Left colon (tissue), 2 donors: ENCODE measurements at regions not wholly inside any gene's neighbourhood (a gene's known extent, or its start where the extent isn't known, plus 50 kb on each side); places are given as distances from the start of the nearest gene placed in this dataset.
"Not testable (repeated sequence)": the region's sequence is repeated elsewhere in the genome, so short reads cannot be mapped to it uniquely, and the experiment has no call there.

Experiments
- ATAC-seq: fragments of 200-7000 bp; cut with Tn5 transposase; one replicate; pipeline ENCODE4 v1.9.1; 2020; ENCODE audit warnings: mild to moderate bottlenecking, moderate library complexity
- DNase-seq, 2 donors: peaks; one replicate each; pipeline ENCODE4 v3.0.0-alpha.2; 2020
- intact Hi-C, 2 donors: fragments of 100-400 bp; cut with DNase I in 1 of 2; cut with micrococcal nuclease in 1 of 2; formaldehyde crosslinking; loops; one replicate each; pipeline versions ENCODE4 v1.11.2 to v1.14.0; 2022; cut with DNase I, micrococcal nuclease
- donor health status: DM: no; HTN: no; CAD: no.
- donor health status: DM: yes; HTN: yes; CAD: no.

DNA sequence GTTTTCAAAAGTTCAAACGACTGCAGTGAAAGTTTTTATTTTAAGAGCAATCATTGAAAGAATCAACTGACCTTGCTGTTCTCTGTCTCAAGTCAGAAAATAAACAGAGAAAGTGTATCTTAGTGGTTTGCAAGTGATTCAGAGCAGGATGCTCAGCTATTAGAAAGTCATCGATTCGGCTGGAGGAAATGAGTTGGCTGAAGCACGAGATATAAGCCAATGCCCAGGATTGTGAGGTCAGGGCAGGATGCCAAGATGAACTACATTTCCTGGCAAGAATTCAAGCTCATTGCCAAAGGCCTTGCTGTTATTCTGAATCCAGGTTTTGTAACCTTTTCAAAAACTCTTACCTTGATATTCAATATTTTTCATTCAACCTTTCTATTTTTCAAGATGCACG is 541.4 kb upstream of the BOD1L1 start:
- intact Hi-C loops = no loop called here
- peak in 1 of 2 donors; percentile 15 for DNase-seq
- ATAC-seq = no peak

DNA sequence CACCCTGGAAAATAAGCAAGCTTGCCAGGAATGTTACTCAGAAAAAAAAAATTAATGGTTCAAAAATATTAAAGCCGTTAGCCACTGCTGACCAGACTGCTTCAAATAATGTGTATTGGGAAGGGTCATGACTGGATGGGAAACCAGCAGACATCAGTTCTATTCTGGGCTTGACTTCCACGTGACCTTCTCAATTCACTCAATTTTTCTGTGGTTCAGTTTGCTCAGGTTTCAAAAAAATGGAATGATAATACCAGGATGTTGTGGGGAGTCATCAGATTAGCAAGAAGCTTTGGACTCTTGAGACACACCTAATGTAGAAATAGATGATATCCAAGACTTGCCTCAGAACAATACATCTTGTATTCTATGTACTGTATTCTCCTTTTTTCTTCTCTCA is 541.9 kb upstream of the BOD1L1 start:
- intact Hi-C loops = no loop called here
- DNase-seq (no peak), ATAC-seq (no peak)

DNA sequence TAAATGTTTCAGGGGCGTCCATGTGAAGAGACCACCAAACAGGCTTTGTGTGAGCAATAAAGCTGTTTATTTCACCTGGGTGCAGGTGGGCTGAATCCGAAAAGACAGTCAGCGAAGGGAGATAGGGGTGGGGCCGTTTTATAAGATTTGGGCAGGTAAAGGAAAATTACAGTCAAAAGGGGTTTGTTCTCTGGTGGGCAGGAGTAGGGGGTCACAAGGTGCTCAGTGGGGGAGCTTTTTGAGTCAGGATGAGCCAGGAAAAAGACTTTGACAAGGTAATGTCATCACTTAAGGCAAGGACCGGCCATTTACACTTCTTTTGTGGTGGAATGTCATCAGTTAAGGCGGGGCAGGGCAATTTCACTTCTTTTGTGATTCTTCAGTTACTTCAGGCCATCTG is 542.4 kb upstream of the BOD1L1 start:
- DNase-seq, intact Hi-C loops, ATAC-seq: not testable (repeated sequence)

DNA sequence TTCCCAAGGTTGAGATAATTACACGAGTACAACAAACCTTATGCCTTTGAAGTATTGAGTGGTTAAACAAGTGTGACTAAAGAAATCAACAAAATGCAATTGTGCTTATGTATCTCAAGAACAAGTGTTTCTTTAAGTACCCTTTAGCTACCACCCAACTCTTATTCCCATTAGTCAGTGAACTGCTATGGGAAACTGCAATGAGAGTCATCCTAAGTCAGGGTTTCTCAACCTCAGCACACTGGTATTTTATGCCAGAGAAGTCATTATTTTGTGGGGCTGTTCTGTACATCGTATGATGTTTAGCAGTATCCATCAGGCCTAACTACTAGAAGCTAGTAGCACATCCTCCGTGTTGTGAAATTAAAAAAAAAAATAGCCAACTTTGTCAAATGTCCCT is 549.1 kb upstream of the BOD1L1 start:
- no peak for ATAC-seq
- intact Hi-C loops = no loop called here
- no peak for DNase-seq

DNA sequence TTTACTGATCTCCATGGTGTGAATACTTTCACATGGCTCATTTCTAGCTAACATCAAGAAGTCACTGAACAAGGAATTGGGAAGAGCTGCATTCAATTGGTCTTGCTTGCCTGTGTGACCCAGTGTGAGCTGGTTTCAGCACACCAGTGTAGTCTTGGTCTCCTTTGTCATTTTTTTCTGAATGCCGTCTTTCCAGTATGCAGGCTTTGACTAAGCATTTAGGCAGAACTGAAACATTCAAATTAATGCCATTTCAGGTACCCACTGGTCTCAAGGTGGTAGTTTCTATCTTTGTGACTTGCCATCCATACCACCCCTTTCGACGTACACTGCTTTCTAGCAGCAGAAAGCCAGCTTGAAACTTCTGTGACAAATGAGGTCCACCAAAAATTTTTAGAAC is 550.5 kb upstream of the BOD1L1 start:
- intact Hi-C loops = no loop called here
- no peak for ATAC-seq
- no peak for DNase-seq

DNA sequence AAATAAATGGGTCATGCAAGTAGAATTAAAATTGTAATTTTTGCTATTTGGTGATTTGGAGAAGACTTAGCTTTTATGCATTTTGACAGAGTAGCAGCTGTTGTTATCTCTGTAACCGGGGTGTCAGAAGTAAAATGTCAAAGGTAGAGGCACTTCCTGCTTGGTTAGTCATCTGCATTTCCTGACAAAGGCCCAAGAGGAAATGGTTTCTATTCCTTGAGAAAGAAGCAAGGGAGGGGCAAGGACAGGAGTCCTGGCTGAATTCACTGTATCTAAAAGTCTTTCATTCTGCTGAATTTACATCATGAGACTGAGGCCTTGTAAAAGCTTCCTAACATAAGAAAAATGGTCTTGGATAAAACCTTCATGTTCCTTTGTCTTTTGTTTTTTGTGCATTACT is 550.9 kb upstream of the BOD1L1 start:
- DNase-seq = no peak
- ATAC-seq = peak; percentile 56
- intact Hi-C loops = no loop called here

DNA sequence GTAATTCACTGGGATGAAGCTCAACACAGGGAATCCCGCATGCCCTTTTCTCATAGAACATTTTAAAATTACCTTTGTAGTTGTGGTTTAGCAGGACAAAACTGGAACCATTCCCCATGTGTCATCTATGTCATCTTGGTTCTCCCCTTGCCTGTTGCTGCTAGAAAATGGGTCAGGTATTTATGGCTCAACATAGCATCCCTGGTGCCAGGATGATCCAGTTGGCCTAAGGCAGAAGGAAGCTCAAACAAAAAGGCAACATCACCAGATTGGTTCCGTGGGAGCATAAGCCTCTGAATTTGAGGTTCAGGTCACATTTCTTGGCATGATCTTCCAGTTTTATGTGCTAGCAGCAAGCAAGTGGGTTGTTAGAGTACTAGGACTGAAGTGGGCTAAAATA is 552.6 kb upstream of the BOD1L1 start:
- ATAC-seq (no peak), DNase-seq (no peak)
- intact Hi-C loops = no loop called here

DNA sequence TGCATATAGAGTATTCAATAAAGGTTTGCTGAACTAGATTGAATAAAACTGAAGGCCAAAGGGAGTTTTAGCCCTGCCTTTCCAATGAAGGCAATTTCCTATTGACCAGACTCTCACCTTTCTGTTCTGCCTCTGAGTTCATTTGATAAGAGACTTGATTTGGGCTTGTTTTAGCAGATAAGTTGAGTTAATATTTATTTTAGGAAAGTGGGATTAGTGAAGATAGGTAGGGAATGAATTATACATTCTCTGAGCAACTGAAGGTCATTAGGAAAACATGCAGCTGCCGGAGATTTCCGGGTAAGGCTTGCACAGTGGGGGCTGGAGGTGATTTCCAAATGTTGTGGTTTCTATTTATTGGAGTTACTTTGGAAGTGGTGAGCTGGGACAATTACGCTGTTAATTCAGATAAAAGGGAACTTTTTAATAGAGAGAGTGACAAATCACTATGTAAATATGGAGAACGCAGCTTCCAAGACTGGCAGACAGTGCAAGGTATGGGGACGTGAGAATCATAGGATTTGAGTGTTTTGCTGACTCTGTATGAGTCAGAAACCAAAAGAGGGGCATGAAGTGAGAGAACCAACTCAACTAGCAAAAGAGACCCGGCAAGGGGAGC is 553.6 kb upstream of the BOD1L1 start:
- intact Hi-C loops = no loop called here
- DNase-seq (no peak), ATAC-seq (no peak)

DNA sequence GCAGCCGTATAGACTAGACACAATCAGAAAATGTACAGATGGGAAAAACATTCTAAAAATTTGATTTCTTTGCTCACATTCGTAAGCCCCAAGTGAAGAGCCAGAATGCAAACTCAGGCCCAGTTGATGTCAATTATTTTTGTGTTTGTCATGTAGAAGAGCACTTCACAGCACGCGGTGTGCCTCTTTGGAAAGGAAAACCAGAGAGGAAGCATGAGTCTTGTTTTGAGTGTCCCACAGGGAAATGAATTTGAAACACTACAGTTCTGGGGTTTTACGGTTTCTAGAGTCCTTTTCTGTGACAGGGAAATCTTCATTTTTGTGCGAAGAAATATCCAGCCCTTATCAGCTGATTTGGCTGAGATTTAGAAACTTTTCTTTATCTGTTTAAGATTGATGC is 554.6 kb upstream of the BOD1L1 start:
- ATAC-seq = no peak
- no peak for DNase-seq
- intact Hi-C loops = no loop called here

DNA sequence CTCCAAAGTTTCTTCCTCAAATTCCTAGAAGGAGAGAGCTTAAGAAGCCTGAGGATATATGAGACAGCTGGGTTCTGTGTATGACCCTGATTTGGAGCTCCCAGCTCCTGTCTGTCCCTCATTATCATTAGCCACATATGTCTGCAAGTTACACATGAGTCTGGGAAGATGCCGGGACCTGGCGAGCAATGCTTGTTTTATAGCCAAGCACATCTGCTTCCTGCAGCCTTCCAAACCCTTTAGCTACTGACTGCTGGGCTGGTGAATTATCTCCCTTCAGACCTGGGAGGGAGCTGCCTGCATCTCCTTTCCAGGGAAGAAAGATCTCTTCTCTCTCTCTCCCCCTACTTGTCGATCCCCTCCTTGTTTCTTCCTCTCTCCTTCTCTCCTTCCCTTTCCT is 556.7 kb upstream of the BOD1L1 start:
- intact Hi-C loops = no loop called here
- DNase-seq (no peak), ATAC-seq (no peak)

DNA sequence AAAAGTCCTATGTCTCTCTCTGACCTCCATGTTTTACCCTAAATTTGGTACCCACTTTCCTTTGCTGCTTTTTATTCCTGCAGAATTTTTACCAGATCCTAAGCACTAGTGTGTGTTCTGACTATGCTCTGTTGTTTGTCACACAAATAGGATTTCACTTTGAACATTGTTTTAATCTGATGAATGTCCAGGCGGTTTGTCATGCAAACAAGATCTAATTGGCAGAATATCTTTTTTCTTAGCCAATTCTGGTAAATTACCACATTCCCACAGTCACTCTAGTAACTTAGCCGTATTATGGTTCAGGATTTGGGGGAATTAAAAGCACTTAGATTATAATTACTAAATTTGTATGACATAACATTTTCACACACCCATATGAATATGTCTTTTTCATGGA is 557.2 kb upstream of the BOD1L1 start:
- DNase-seq (no peak), ATAC-seq (no peak)
- intact Hi-C loops = no loop called here

DNA sequence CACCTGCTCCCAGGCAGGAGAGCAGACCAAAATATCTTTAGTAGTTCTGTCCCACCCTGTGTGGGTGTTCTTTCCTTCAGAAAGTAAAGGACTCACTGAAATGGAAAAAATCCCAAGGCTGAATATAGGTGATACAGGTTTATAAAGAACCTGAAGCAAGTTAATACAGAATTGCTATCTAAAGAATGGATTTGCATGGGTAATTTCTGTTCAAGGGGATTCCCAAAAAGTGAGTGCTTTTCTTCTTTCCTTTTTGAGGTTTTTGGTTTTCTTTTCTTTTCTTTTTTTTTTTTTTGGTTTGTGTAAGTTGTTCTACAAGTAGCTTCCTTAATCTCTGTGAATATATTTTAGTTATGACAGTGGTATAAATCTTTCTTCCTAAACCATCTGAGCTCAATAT is 560.7 kb upstream of the BOD1L1 start:
- ATAC-seq = no peak
- DNase-seq = no peak
- intact Hi-C loops = no loop called here

DNA sequence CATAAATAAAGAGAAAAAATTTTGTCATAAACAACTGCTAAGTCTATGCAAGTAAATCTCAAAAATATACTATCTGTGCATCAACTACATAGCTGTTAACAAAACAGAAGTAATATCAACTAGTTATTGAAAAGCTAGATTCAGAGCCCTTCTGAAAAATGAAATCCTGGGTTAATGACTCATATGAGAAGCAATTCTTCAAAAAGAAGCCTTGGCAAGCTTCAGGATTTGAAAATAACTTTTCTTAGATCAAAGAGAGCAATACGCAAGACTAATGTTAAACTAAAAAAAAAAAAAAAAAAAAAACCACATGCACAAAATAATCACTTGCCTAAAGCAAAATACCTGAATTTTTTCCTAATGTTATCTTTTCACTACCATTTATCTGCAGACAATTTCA is 566.1 kb upstream of the BOD1L1 start:
- no peak for DNase-seq
- intact Hi-C loops = no loop called here
- no peak for ATAC-seq

DNA sequence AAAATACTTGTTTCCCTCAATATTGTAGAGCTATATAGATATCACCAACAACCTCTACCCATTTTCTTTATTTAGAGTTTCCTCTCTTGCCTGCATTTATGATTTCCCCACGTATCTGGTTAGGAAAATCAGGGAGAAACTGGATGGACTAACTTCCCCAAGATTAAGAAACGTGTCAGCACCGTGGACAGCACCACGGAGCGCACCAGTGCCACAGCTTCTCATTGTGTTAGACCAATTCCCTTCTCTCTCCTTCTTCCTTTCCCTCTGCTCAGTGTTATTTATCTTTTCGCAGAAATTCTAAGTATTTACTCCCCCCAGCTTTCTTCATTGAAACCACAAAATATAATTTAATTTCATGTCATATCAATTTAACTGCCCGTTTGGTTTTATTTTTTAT is 568.6 kb upstream of the BOD1L1 start:
- DNase-seq (peak in 1 of 2 donors; percentile 33), ATAC-seq (no peak)
- intact Hi-C loops = no loop called here

DNA sequence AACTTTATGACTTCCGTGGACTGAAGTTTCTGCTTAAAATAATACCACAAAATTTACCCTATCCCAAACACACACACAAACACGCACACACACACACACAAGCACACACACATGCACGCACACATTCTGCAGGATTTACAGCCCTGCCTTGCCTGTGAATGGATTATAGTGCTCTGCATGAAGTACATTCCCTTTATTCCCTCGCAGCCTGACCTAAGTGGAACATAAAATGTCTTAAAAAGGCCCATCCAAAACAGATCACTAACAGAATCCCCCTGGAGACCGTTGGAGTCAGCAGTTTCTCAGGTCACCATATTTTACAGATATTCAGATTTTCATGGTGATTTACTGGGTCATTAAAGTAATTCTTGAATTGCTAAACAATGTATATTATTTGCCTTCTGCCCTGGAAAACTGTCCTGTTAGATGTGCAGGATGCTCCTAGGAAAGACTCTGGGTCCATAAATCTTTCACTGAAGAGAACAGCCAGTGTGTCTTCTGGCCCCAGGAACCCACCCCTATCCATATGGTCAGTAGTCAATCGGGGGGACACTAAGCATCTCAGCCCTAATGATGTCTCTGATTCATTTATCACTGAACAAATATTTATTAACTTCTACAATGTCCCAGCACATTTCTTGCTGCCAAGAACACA is 587.7 kb upstream of the BOD1L1 start:
- DNase-seq (no peak), ATAC-seq (no peak)
- intact Hi-C loops = no loop called here

DNA sequence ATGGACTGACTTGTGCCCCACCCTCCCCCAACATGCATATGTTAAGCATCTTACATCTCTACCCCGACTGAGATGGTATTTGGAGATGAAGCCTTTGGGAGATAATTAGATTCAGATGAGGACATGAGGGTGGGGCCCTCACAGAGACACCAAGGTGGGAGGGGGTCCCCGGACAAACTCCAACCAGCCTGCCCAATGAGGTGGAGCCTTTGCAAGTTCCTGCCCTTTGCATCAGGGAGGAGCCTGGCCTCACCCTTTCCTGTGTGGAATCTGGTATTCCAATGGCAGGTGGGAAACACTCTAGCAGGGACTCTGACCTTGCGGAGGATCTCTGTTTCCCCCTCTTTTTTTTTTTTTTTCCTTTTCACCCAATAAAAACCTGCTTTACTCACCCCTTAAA is 589.9 kb upstream of the BOD1L1 start:
- ATAC-seq = no peak
- no peak for DNase-seq
- intact Hi-C loops = no loop called here

DNA sequence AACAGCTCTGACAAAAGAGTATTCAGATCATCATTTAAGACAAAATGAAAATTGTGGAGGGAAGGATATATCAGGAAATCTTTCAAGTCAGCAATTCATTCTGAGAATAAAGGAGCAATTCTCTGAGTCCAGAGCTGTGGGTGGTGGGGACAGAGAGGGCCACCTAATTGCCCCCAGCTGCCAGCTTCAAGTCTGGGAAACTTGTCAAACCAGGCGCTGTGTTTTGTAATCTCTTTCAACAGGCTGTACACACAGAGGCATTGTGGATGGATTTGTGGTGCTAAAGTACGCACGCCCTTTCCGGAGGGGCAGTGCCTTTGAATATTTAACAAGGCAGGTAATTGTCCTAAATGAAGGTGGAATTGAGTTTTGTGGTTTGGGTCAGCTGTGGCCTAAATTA is 591.1 kb upstream of the BOD1L1 start:
- peak; percentile 45 for ATAC-seq
- DNase-seq = no peak
- intact Hi-C loops = no loop called here

DNA sequence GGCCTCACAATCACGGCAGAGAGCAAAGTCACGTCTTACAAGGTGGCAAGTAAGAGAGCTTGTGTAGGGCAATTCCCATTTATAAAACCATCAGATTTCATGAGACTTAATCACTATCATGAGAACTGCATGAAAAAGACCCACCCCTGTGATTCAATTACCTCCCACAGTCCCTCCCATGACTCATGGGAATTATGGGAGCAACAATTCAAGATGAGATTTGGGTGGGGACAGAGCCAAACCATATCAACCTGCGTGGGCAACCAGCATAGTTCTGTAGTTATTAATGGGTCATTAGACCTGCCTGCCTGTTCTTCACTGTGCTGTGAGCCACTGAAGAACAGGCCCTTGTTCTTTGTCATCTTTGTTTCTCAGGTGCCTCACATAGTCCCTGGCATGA is 593.7 kb upstream of the BOD1L1 start:
- intact Hi-C loops = no loop called here
- ATAC-seq = no peak

DNA sequence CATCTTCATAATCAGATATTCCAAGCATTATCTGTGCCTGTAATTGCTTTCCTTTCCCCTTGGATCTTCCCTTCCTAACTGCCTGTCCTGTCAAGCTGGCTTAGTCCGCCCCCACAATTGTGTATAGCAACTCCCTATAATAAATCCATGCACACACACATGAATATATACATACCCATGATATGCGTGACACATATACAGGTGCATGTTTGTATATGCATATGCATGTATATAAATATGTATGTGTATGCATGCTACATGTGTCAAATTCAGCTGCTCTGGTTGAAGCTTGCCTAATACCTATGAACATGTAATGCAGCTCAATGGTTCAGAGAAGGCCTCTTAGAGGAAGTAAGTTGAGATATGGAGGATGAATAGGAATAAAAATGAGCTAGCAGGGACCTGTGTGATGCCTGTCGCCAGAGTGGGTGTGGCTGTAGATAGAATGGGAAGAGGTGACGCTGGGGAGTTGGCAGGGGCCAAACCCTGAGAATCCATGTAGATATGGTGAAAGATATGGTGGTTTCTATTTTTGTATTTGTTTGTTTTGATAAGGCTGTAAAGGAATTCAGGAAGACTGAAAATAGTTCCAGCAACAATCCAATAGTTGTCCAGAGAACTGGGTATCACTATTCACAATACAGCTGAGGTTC is 595.0 kb upstream of the BOD1L1 start:
- ATAC-seq (no peak), DNase-seq (no peak)
- intact Hi-C loops = no loop called here

More for the DNA sequence above, 593.7 kb upstream of the BOD1L1 start:
- DNase-seq = no peak

DNA sequence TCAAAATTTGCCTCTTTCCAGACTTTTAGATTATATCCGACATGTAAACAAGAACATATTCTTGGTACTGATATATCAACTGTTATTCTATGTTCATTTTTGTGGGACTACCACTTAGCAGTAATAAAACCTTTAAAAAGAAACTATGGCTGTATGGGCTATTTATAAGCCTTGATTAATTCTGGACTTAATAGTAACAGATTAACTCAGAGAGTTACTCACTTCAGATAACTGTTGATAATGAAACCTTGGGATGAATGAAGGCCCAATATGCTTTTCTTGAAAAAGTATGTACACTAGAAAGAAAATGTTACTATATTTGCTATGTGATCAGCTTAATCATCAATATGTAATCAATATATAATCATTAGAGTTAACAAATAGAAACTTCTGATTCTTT is 595.9 kb upstream of the BOD1L1 start:
- DNase-seq (no peak), ATAC-seq (no peak)
- intact Hi-C loops = no loop called here
